GM18508 (cell line): ENCODE measurements at regions not wholly inside any gene's neighbourhood (a gene's known extent, or its start where the extent isn't known, plus 50 kb on each side); places are given as distances from the start of the nearest gene placed in this dataset.

ENCODE experiments used
- ATAC-seq: cut with Tn5 transposase; IDR thresholded peaks from one replicate; pipeline ENCODE4 v1.9.1; 2021; ENCODE audit warnings: moderate number of reproducible peaks; ENCODE audit not compliant: insufficient read depth, unreplicated experiment

DNA sequence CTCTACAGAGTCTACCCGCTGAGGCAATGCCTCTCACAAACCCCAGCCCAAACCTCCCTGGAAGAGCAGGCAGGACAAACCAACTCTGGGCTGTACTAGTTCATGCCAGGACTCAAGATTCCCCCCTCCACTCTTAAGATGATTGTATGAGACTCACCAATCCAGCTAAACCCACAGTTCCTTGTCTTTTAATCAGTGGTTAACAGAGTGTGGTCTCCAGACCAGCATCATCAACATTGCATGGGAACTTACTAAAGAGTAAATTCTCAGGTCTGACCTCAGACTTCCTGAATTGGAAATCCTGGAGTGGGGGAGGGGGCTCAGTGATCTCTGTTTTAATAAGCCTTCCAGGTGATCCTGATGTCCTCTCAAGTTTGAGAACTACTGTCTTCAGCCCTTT is 240.9 kb downstream of the GAS1 start:
- no peak for ATAC-seq

- no peak for ATAC-seq
Observed at GRCh38 chr9:86705490-86705889, 241.8 kb downstream of the GAS1 start.

- no peak for ATAC-seq
Observed at GRCh38 chr9:86703346-86703745, 244.0 kb downstream of the GAS1 start.

GRCh38 chr9:86700629-86701028 is 246.7 kb downstream of the GAS1 start:
- ATAC-seq = no peak

DNA sequence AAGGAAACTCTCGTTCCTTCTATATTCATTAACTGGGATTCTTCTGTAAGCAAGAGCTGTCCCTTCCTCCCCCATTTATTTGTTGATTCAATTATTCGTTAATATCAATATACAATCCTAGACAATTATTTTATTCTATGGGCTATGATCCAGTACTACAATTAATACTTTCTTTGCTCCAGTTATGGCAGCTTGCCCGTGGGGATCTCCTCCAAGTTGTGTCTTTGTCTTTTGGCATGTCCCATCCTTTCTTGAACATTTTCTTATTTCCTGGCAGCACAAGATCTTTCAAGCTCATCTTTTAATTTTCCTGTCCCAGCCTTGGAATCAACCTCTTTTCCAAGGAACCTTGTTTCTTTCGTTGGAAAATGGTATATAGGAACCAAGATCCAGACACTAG is 249.3 kb downstream of the GAS1 start:
- no peak for ATAC-seq

- ATAC-seq = no peak
Observed at GRCh38 chr9:86697213-86697612, 250.1 kb downstream of the GAS1 start.

- ATAC-seq = no peak
Observed at GRCh38 chr9:86695910-86696424, 251.3 kb downstream of the GAS1 start.

- no peak for ATAC-seq
Observed at GRCh38 chr9:86690034-86690433, 257.3 kb downstream of the GAS1 start.

GRCh38 chr9:86687788-86688187 is 259.5 kb downstream of the GAS1 start:
- no peak for ATAC-seq

DNA sequence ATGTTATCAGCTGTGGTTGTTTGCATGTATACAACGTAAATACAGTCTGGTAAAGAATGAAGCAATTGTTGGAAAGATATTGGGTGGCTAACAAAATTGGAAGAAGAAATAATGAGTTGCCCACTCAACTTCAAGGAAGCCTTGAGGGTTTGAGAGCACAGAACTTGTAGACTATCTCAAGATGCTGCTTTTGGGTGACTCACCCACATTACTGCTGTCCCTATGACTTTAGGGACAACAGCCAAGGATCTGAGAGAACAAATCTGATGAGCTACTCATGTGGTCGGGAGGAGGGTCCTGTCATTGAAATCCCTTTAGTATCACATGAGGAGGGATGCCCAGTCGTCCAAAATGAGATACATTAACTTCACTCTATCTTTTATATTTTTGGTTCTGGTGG is 261.8 kb downstream of the GAS1 start:
- ATAC-seq = no peak

DNA sequence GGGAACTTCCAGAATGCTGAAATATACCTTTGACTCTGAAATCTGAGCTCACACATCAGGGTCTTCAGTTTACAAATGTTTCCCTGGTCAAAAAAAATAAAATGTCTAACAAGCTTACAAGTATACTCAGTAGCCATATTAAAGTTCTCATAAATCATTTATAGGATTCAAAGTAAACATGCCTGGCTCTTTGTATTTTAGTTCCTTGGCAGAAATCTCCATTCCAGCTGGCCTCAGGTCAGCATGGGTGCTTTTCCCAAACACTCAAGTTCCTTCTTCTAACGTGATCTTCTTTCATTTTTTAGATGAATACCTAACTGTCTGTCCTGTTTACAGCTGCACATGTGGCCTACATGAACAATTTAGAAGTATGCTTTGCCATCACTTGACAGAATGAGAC is 263.2 kb downstream of the GAS1 start:
- no peak for ATAC-seq

- no peak for ATAC-seq
Observed at GRCh38 chr9:86682240-86682639, 265.1 kb downstream of the GAS1 start.

- no peak for ATAC-seq
Observed at GRCh38 chr9:86679909-86680308, 267.4 kb downstream of the GAS1 start.

GRCh38 chr9:86676396-86676795 is 270.9 kb downstream of the GAS1 start:
- ATAC-seq = no peak

GRCh38 chr9:86675805-86676204 is 271.5 kb downstream of the GAS1 start:
- no peak for ATAC-seq

DNA sequence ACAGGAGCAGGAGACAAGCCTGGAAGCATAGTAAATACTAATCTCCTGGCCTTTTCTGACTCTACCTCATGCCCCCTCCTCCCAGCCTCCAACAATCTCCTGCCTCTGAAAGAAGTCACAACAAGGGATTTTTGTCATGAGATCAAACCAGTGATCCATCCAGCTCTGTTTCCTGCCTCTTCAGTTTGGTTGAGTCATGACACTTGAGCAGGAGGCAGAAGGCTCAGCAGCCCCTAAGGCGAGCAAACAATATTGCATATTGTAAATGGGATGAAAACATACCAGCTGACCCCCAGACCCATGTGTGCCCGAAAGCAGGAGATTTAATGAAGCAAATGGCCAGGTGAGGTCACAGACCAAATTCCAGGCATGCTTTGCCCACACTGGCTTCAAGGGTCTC is 272.8 kb downstream of the GAS1 start:
- no peak for ATAC-seq

GRCh38 chr9:86672966-86673365 is 274.3 kb downstream of the GAS1 start:
- ATAC-seq = no peak

GRCh38 chr9:86672301-86672700 is 275.0 kb downstream of the GAS1 start:
- ATAC-seq = no peak

GRCh38 chr9:86671018-86671417 is 276.3 kb downstream of the GAS1 start:
- ATAC-seq = no peak

- no peak for ATAC-seq
Observed at GRCh38 chr9:86670536-86670935, 276.8 kb downstream of the GAS1 start.

GRCh38 chr9:86670076-86670475 is 277.2 kb downstream of the GAS1 start:
- ATAC-seq = no peak

GRCh38 chr9:86669422-86669821 is 277.9 kb downstream of the GAS1 start:
- no peak for ATAC-seq

GRCh38 chr9:86668488-86668887 is 278.8 kb downstream of the GAS1 start:
- ATAC-seq = no peak
